Psoas muscle (tissue), 7 donors: ENCODE measurements at regions not wholly inside any gene's neighbourhood (a gene's known extent, or its start where the extent isn't known, plus 50 kb on each side); places are given as distances from the start of the nearest gene placed in this dataset.

Experiments
- ATAC-seq, 4 donors: fragments of 200-7000 bp; cut with Tn5 transposase; one replicate each; pipeline ENCODE4 v1.9.1; 2020; ENCODE audit warnings: moderate library complexity in 3 of 4, mild to moderate bottlenecking in 2 of 4
- DNase-seq, 2 donors: peaks; one replicate each; pipeline ENCODE4 v3.0.0-alpha.2; 2020
- H3K27ac ChIP-seq: fragments of 200-600 bp; one replicate; pipeline ENCODE4 v1.8.0; 2022
- H3K27me3 ChIP-seq, 3 donors: fragments of 200-600 bp in 1 of 3; one replicate each; pipeline versions ENCODE4 v1.6.1 to v1.8.0; 2013 to 2022; ENCODE audit warnings: low read length in 2 of 3, mild to moderate bottlenecking in 2 of 3, moderate library complexity in 1 of 3; ENCODE audit not compliant: insufficient read depth in 3 of 3
- H3K36me3 ChIP-seq, 2 donors: fragments of 200-600 bp in 1 of 2; one replicate each; pipeline versions ENCODE4 v1.6.1 to v1.8.0; 2013 to 2022; ENCODE audit warnings: low read depth in 1 of 2, mild to moderate bottlenecking in 1 of 2, moderate library complexity in 1 of 2; ENCODE audit not compliant: insufficient read depth in 1 of 2
- H3K4me1 ChIP-seq: fragments of 200-600 bp; one replicate; pipeline ENCODE4 v1.8.0; 2022
- H3K4me3 ChIP-seq: fragments of 200-600 bp; one replicate; pipeline ENCODE4 v1.8.0; 2022; ENCODE audit warnings: mild to moderate bottlenecking
- H3K9me3 ChIP-seq: fragments of 200-600 bp; one replicate; pipeline ENCODE4 v1.8.0; 2022
- CTCF ChIP-seq: fragments of 200-600 bp; IDR thresholded peaks from one replicate; pipeline ENCODE4 v1.8.0; 2022; ENCODE audit warnings: antibody characterized with exemption
- WGBS, 3 donors: extraction: QIAGEN DNeasy Blood & Tissue Kit; methylation state at CpG; one replicate each; pipeline versions ENCODE4 v1.1.6 to v1.1.7; 2013; 5-methylcytosine and 5-hydroxymethylcytosine counted together
- intact Hi-C, 2 donors: fragments of 100-400 bp; cut with DNase I; formaldehyde crosslinking; loops; one replicate each; pipeline versions ENCODE4 v1.11.0 to v1.14.2; 2022
- donor health status: healthy with polysubstance abuse.
- donor health status: DM: no; HTN: no; CAD: no; lungs with moderate emphysema.
- donor health status: Bipolar disorder and iron deficiency.
- donor health status: healthy.
- donor health status: DM: yes; HTN: yes; CAD: no.
- donor health status: DM: no; HTN: no; CAD: no.
- donor health status: DM: yes; HTN: yes; CAD: no.

DNA sequence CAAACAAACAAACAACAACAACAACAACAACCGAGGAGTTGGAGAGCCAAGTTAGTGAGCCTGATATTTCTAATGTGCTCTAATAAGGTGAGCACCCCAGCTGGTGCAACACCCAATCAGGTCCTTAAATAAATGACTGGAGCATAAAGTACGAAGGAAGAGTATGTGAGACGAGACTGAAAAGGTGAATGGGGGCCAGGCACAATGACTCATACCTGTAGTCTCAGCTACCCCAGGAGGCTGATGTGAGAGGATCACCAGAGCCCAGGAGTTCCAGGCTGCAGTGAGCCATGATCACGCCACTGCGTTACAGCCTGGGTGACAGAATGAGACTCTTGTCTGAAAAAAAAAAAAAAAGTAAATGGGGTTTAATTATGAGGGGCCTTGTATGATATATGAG is 152.0 kb upstream of the ZRANB2 start:
- DNase-seq = no peak
- H3K9me3 ChIP-seq = no peaks in the 10 kb centered on the region
- intact Hi-C loops = no loop called here
- H3K27ac ChIP-seq = no peak overlapping the region
- no peaks in the 10 kb centered on the region for H3K4me1 ChIP-seq
- ATAC-seq = no peak
- no peak for TF ChIP-seq CTCF
- no peaks in the 10 kb centered on the region for H3K36me3 ChIP-seq
- WGBS, 3 donors = 76 to 88% (median 83%) methylated on average over 5 of the region's 5 CpGs
- H3K27me3 ChIP-seq = no peaks in the 10 kb centered on the region
- no peak overlapping the region for H3K4me3 ChIP-seq

DNA sequence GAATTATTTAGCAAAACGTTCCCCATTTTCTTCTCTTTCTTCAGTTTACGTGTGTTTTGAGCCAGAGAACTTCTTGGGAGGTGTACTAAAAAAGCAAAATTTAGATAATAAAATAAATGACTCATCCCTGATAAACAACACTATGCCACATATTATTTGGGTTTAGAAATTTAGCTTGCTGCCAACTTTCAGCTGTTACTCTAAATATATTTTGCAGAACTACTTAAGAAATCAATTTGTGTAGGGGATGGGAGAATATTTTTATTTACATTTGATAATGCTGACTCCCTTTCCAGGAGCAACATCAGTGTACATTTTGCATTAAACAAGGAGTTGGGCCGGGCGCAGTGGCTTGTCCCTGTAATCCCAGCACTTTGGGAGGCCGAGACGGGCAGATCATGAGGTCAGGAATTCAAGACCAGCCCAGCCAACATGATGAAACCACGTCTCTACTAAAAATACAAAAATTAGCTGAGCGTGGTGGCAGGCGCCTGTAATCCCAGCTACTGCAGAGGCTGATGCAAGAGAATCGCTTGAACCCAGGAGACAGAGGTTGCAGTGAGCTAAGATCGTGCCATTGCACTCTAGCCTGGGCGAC is 151.4 kb upstream of the ZRANB2 start:
- no peaks in the 10 kb centered on the region for H3K4me1 ChIP-seq
- ATAC-seq (no peak), DNase-seq (no peak)
- intact Hi-C loops = no loop called here
- H3K36me3 ChIP-seq = no peaks in the 10 kb centered on the region
- WGBS, 3 donors = 62 to 66% (median 66%) methylated on average over 12 of the region's 12 CpGs
- H3K27ac ChIP-seq = no peak overlapping the region
- H3K9me3 ChIP-seq = no peaks in the 10 kb centered on the region
- no peaks in the 10 kb centered on the region for H3K27me3 ChIP-seq
- no peak overlapping the region for H3K4me3 ChIP-seq
- TF ChIP-seq CTCF = no peak

- DNase-seq (no peak), ATAC-seq (no peak)
- 53 to 55% (median 54%) methylated on average over 1 of the region's 1 CpG for WGBS, 3 donors
- intact Hi-C loops = no loop called here
- no peak for TF ChIP-seq CTCF
- H3K9me3 ChIP-seq = no peaks in the 10 kb centered on the region
- peaks cover 0 to under 1% (median 0%) of the 10 kb centered on the region in 3 donors for H3K27me3 ChIP-seq
- no peak overlapping the region for H3K4me3 ChIP-seq
- H3K4me1 ChIP-seq = no peaks in the 10 kb centered on the region
- no peak overlapping the region for H3K27ac ChIP-seq
- H3K36me3 ChIP-seq = no peaks in the 10 kb centered on the region
These were observed 150.9 kb upstream of the ZRANB2 start for GRCh38 chr1:71231751-71232150.

- ATAC-seq (no peak), DNase-seq (peak in 1 of 2 donors; percentile 12)
- WGBS, 3 donors = 32 to 33% (median 32%) methylated on average over 12 of the region's 12 CpGs
- H3K4me3 ChIP-seq = no peak overlapping the region
- no peaks in the 10 kb centered on the region for H3K4me1 ChIP-seq
- TF ChIP-seq CTCF = no peak
- H3K36me3 ChIP-seq = no peaks in the 10 kb centered on the region
- no peak overlapping the region for H3K27ac ChIP-seq
- intact Hi-C loops = no loop called here
- peaks cover 0 to 2% (median 0%) of the 10 kb centered on the region in 3 donors for H3K27me3 ChIP-seq
- no peaks in the 10 kb centered on the region for H3K9me3 ChIP-seq
These were observed 148.0 kb upstream of the ZRANB2 start for GRCh38 chr1:71228742-71229365.

GRCh38 chr1:71228241-71228640 is 147.4 kb upstream of the ZRANB2 start:
- H3K27me3 ChIP-seq = peaks cover 0 to 2% (median 0%) of the 10 kb centered on the region in 3 donors
- no peaks in the 10 kb centered on the region for H3K36me3 ChIP-seq
- H3K9me3 ChIP-seq = no peaks in the 10 kb centered on the region
- 53 to 62% (median 56%) methylated on average over 4 of the region's 4 CpGs for WGBS, 3 donors
- no peak overlapping the region for H3K4me3 ChIP-seq
- H3K27ac ChIP-seq = no peak overlapping the region
- DNase-seq (no peak), ATAC-seq (no peak)
- no peaks in the 10 kb centered on the region for H3K4me1 ChIP-seq
- TF ChIP-seq CTCF = no peak
- intact Hi-C loops = no loop called here
